Smooth muscle cell (in vitro differentiated cells): ENCODE measurements at regions not wholly inside any gene's neighbourhood (a gene's known extent, or its start where the extent isn't known, plus 50 kb on each side); places are given as distances from the start of the nearest gene placed in this dataset.
"Not testable (repeated sequence)": the region's sequence is repeated elsewhere in the genome, so short reads cannot be mapped to it uniquely, and the experiment has no call there.

Experiments used
- DNase-seq: peaks from one replicate; lab custom pipeline; 2025; ENCODE audit not compliant: unreplicated experiment; lab: John Stamatoyannopoulos, UW
- H2AFZ ChIP-seq: fragments of 200-600 bp; sonication (generic); 2 replicates; pipeline ENCODE4 v1.6.0; 2016; ENCODE audit warnings: antibody characterized with exemption, low read depth, mild to moderate bottlenecking
- H3F3A ChIP-seq: fragments of 200-600 bp; sonication (generic); 2 replicates; pipeline ENCODE4 v1.6.0; 2017; ENCODE audit warnings: antibody characterized with exemption, low read depth
- H3K27ac ChIP-seq: fragments of 200-600 bp; sonication (generic); 2 replicates; pipeline ENCODE4 v1.5.1; 2016; ENCODE audit warnings: low read depth, mild to moderate bottlenecking
- H3K27me3 ChIP-seq: fragments of 200-600 bp; sonication (generic); 2 replicates; pipeline ENCODE4 v1.6.1; 2016; ENCODE audit warnings: low read depth, mild to moderate bottlenecking
- H3K36me3 ChIP-seq: fragments of 200-600 bp; sonication (generic); 2 replicates; pipeline ENCODE4 v1.5.1; 2016; ENCODE audit warnings: low read depth
- H3K4me1 ChIP-seq: fragments of 200-600 bp; sonication (generic); 2 replicates; pipeline ENCODE4 v1.5.1; 2016; ENCODE audit warnings: low read depth
- H3K4me2 ChIP-seq: fragments of 200-600 bp; sonication (generic); 2 replicates; pipeline ENCODE4 v1.6.0; 2016; ENCODE audit warnings: mild to moderate bottlenecking
- H3K4me3 ChIP-seq: fragments of 200-600 bp; sonication (generic); 2 replicates; pipeline ENCODE4 v1.5.1; 2016; ENCODE audit warnings: mild to moderate bottlenecking
- H3K79me2 ChIP-seq: fragments of 200-600 bp; sonication (generic); 2 replicates; pipeline ENCODE4 v1.6.0; 2016; ENCODE audit warnings: low read depth, mild to moderate bottlenecking
- H3K9ac ChIP-seq: fragments of 200-600 bp; sonication (generic); 2 replicates; pipeline ENCODE4 v1.6.0; 2016; ENCODE audit warnings: low read depth
- H3K9me3 ChIP-seq: fragments of 200-600 bp; sonication (generic); replicated peaks from 2 replicates; pipeline ENCODE4 v1.5.1; 2016; ENCODE audit warnings: low read depth
- H4K20me1 ChIP-seq: fragments of 200-600 bp; sonication (generic); 2 replicates; pipeline ENCODE4 v1.6.0; 2016; ENCODE audit warnings: low read depth
- CTCF ChIP-seq: fragments of 200-600 bp; sonication (generic); IDR thresholded peaks from 2 replicates; pipeline ENCODE4 v1.5.1; 2017; ENCODE audit warnings: borderline replicate concordance, mild to moderate bottlenecking, antibody characterized with exemption; ENCODE audit not compliant: insufficient read depth, poor library complexity, severe bottlenecking
- WGBS: methylation state at CpG from one replicate; pipeline ENCODE4 v1.1.7; 2016; ENCODE audit warnings: low lambda C conversion rate; 5-methylcytosine and 5-hydroxymethylcytosine counted together

GRCh38 chr13:110817143-110817542 is 97.7 kb downstream of the ANKRD10 start:
- Histone ChIP-seq H3K9ac (no peak overlapping the region), H4K20me1 (no peaks in the 10 kb centered on the region), H3K79me2 (no peaks in the 10 kb centered on the region), H2AFZ (no peak overlapping the region), H3F3A (no peaks in the 10 kb centered on the region), H3K4me2 (no peak overlapping the region), H3K4me3 (no peak overlapping the region), H3K27me3 (no peaks in the 10 kb centered on the region), H3K36me3 (no peaks in the 10 kb centered on the region), H3K27ac (no peak overlapping the region), H3K4me1 (no peaks in the 10 kb centered on the region), H3K9me3 (no peaks in the 10 kb centered on the region)
- WGBS: 92% methylated on average over 3 of the region's 3 CpGs
- no peak for TF ChIP-seq CTCF
- DNase-seq: no peak

- Histone ChIP-seq H3K4me3 (no peak overlapping the region), H3K79me2 (no peaks in the 10 kb centered on the region), H4K20me1 (no peaks in the 10 kb centered on the region), H2AFZ (no peak overlapping the region), H3K27me3 (no peaks in the 10 kb centered on the region), H3K27ac (no peak overlapping the region), H3K4me2 (no peak overlapping the region), H3K4me1 (no peaks in the 10 kb centered on the region), H3K36me3 (no peaks in the 10 kb centered on the region), H3K9me3 (no peaks in the 10 kb centered on the region), H3F3A (no peaks in the 10 kb centered on the region), H3K9ac (no peak overlapping the region)
- WGBS: 89% methylated on average over 8 of the region's 8 CpGs
- DNase-seq: no peak
- TF ChIP-seq CTCF: no peak
Observed at GRCh38 chr13:110818747-110819146, 96.1 kb downstream of the ANKRD10 start.

GRCh38 chr13:110819203-110820014 is 95.5 kb downstream of the ANKRD10 start:
- Histone ChIP-seq H3K4me2 (no peak overlapping the region), H3K36me3 (no peaks in the 10 kb centered on the region), H3K4me3 (no peak overlapping the region), H3K4me1 (no peaks in the 10 kb centered on the region), H3K27ac (no peak overlapping the region), H3F3A (no peaks in the 10 kb centered on the region), H4K20me1 (no peaks in the 10 kb centered on the region), H3K9ac (no peak overlapping the region), H2AFZ (no peak overlapping the region), H3K79me2 (no peaks in the 10 kb centered on the region), H3K9me3 (no peaks in the 10 kb centered on the region), H3K27me3 (no peaks in the 10 kb centered on the region)
- WGBS: 37% methylated on average over 17 of the region's 17 CpGs
- peak; percentile 42 for DNase-seq
- TF ChIP-seq CTCF: peak; percentile 94

GRCh38 chr13:110820322-110820721 is 94.5 kb downstream of the ANKRD10 start:
- H3K4me2 ChIP-seq: no peak overlapping the region
- H3K4me1 ChIP-seq: no peaks in the 10 kb centered on the region
- no peak for TF ChIP-seq CTCF
- H3K4me3 ChIP-seq: no peak overlapping the region
- H3K27ac ChIP-seq: no peak overlapping the region
- H3K79me2 ChIP-seq: no peaks in the 10 kb centered on the region
- no peaks in the 10 kb centered on the region for H4K20me1 ChIP-seq
- H3K36me3 ChIP-seq: no peaks in the 10 kb centered on the region
- 71% methylated on average over 9 of the region's 9 CpGs for WGBS
- H3K27me3 ChIP-seq: no peaks in the 10 kb centered on the region
- no peak for DNase-seq
- no peak overlapping the region for H3K9ac ChIP-seq
- H3K9me3 ChIP-seq: no peaks in the 10 kb centered on the region
- no peaks in the 10 kb centered on the region for H3F3A ChIP-seq
- no peak overlapping the region for H2AFZ ChIP-seq

GRCh38 chr13:110821837-110822668 is 92.8 kb downstream of the ANKRD10 start:
- H2AFZ ChIP-seq, H4K20me1 ChIP-seq, H3K27ac ChIP-seq, H3K4me1 ChIP-seq, H3K4me2 ChIP-seq, DNase-seq, H3K79me2 ChIP-seq, H3F3A ChIP-seq, H3K9ac ChIP-seq, H3K4me3 ChIP-seq, H3K36me3 ChIP-seq, H3K9me3 ChIP-seq, H3K27me3 ChIP-seq: not testable (repeated sequence)
- WGBS: 94% methylated on average over 25 of the region's 25 CpGs
